ENCODE measurements at regions not wholly inside any gene's neighbourhood (a gene's known extent, or its start where the extent isn't known, plus 50 kb on each side); places are given as distances from the start of the nearest gene placed in this dataset.

DNA sequence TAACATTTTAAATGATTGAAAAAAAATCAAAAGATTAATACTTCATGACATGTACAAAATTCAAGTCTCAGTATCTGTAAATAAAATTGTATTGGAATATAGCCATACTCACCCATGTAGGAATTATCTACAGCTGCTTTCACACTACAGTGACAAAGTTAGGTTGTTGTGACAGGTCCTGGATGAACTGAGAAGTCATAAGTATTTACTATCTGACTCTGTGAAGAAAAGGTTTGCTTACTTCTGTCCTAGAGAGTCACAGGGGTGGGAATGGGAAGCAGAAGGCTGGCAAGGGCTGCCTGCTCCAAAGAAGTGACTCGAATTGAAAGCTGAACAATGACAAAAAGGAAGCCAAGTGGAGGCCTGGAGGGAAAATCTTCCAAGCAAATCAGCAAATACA lies 155.2 kb downstream of the SLC30A10 start:
- no peak for DNase-seq (ENCODE audit: low spot score)

GRCh38 chr1:219772265-219773036 lies 155.9 kb downstream of the SLC30A10 start:
- DNase-seq (ENCODE audit: low spot score), result no peak

- no peak for DNase-seq (ENCODE audit: low spot score)
These were observed 157.3 kb downstream of the SLC30A10 start for GRCh38 chr1:219771080-219771479.

GRCh38 chr1:219763321-219763720 lies 150.4 kb upstream of the ZC3H11B start:
- no peak for DNase-seq (ENCODE audit: low spot score)

- no peak for DNase-seq (ENCODE audit: low spot score)
These were observed 148.4 kb upstream of the ZC3H11B start for GRCh38 chr1:219761208-219761860.

- DNase-seq (ENCODE audit: low spot score), result no peak
These were observed 146.2 kb upstream of the ZC3H11B start for GRCh38 chr1:219759095-219759494.

DNA sequence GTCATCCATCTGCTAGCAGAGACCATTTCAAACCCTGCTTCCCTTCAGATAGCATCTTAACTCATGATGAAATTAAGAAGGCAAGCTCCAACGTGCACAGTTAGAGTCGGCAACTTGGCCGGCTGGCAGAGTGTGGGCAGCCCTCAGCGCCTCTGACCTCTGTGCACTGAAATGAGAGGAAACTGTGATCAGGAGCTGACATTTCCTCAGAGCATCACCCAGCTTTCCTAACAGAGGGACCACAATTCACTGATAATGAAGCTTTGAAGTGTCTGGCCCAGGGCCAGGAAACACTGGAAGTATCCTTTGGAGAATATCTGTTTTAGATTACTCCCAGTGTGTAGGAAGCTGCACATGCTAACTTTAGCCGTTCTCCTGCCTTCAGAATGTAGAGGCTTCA lies 145.0 kb upstream of the ZC3H11B start:
- no peak for DNase-seq (ENCODE audit: low spot score)

DNA sequence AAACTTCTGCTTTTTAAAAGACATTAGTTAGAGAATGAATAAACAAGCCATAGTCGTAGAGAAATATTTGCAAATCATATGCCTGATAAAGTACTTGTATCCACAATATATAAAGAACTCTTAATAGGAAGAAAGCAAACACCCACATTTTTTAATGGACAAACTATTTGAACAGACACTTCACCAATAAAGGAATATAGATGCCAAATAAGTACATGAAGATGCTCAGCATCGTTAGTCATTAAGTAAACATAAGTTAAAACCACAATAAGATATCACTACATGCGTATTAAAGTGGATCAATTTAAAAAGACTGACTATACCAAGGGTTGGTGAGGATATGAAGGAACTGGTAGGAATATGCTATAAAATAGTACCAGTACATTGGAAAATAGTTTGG lies 142.3 kb upstream of the ZC3H11B start:
- no peak for DNase-seq (ENCODE audit: low spot score)

DNA sequence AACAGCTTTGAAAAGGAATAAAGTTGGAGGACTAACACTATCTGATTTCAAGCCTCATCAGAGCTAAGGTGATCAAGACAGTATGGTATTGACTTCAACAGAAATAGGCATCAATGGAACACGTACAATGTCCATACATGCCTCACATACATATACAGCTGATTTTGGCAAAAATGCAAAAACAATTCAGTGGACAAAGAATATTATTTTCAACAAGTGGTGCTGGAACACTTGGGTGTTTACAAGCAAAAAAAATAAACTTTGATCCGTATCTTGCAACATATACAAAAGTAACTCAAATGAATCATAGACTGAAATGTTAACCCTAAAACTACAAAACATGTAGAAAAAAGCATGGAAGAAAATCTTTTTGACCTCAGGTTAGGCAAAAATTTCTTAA lies 141.9 kb upstream of the ZC3H11B start:
- DNase-seq (ENCODE audit: low spot score), result no peak

DNA sequence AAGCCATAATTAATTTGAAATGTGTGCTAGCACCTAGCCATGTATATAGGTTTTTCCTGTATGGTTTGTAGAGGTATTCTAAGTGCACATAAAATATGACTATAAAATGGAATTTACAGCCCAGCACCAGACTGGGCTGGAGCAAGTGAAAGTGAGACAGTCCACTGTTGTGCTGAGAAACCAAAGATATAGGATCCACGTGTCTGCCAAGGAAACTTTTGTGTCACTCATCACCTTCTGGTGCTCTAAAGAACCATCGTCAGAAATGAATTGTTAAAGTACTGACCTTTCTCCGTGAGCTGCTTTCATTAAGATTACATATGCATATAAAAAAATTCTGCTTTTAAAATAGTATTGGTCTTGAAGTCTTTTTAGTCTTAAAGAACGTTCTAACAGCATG lies 141.0 kb upstream of the ZC3H11B start:
- no peak for DNase-seq (ENCODE audit: low spot score)

- DNase-seq (ENCODE audit: low spot score), result no peak
These were observed 139.7 kb upstream of the ZC3H11B start for GRCh38 chr1:219752645-219753044.

- DNase-seq (ENCODE audit: low spot score), result no peak
These were observed 139.1 kb upstream of the ZC3H11B start for GRCh38 chr1:219751870-219752507.

DNA sequence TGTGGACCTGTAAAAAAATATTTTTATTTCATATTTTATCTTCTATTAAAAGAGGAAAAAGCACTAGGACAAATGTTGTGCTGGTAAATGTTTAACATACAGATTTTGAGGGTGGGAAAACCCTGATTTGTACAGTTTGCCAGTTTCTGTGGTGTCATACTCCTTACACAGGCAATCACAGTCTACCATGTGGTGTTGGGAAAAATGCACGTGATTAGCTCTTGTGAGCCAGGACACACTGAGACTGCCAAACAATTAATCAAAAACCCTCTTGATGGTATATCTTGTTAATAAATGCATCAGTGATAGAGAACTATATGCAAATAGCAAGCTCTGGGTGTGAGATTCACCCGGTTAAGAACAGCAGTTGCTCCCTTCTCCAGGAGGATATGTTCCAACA lies 136.5 kb upstream of the ZC3H11B start:
- DNase-seq (ENCODE audit: low spot score), result no peak

- DNase-seq (ENCODE audit: low spot score), result no peak
These were observed 133.2 kb upstream of the ZC3H11B start for GRCh38 chr1:219746141-219746540.

GRCh38 chr1:219744652-219745469 lies 132.0 kb upstream of the ZC3H11B start:
- no peak for DNase-seq (ENCODE audit: low spot score)

DNA sequence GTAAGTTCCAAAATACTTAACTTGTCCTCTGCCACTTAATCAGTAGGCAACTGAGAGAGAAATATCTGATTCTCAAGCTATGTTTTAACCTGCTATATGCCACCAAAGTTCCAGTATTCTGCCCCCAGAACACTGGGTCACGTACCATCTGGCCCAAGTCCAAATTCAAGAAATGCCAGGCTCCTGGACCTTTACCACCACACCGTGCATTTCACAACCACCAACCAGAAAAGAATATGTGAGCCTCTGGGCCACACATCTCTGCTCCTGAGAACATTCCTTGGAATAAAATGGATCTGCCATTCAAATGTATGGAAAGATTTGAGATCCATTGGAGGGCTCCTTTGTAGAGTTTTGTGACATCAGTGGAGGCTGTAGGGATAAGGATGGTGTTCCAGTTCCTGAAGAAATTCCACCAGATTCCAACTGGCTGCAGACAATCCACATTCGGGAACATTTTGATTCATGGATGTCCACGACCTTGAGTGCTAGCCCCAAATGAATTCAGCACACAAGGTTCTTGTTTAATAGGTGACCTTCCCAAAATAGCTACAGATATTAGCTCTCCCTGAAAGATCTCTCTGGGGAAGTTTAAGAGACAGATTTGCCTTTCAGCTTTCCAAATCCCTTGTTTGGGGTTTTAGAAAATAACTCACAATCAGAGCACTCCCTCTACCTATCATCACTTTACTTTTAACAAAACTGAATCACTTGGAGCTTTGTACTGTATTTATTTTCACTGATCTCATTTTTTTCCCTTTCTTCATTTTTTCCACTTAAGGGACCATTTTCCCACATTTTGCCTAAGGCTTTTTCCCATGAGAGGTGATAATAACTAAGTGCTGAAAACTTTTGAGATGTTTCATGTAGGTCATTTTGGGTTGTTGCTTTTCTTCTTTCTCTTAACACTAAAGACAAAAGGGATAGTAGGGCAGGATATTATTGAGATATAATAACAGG lies 128.4 kb upstream of the ZC3H11B start:
- no peak for DNase-seq (ENCODE audit: low spot score)

DNA sequence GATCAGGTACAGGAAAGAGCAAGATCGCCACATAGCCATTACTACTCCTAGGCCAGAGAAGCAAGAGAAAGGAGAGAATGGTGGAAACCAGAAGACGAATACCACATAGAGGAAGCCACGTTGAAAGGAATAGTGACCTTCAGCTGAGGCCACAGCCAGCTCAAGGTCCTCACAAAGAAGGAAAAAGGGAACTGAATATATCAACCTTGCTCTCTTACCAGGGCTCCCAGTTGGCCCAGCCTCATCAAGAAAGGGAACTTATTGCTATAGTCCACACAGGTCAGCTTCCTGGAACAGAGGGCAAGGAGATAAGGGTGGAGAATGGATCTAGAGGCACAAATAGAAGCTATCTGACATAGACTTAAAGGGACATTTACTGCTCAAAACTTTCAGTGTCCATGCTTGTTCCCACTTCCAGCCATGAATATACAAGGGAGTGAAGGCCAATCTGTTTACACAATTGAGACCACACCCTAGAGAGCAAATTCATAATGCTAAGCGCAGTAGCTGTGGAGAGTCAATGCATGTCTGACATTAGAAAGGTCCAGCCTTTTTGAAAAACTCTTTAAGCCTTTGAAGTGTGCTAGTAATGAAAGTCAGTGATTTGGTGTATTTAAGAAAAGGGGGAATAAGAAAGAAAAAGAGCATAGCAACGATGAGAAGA lies 120.7 kb upstream of the ZC3H11B start:
- DNase-seq (ENCODE audit: low spot score), result no peak

DNA sequence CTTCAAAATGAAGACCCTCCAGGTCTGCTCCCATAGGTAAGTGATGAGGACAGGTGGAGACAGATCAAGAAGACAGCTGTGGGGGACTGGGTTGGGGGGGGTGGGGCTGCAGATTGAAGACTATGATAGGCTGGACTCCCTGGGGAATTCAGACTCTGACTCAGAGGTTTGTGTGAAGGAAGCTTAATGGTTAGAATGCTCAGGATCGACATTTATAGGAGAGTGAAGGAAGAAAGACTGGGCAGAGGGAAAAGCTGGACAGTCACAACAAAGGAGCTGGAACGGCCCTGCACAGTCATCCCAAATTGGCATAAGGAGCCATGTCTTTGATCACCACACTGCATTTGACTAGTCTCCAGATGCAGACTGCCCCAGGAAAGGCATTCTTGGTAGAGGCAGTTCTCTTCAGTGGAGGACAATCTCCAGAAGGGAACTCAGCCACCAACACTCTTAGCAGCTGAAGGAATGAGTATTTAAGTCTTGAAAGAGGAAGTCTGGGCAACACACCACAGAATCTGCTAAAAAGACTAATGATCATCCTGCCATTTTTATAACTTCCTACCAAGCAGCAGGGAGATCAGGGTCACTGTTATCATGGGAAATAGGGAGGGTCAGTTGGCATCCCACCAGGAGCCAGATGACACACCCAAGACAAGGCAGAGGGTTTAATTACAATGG lies 120.0 kb upstream of the ZC3H11B start:
- DNase-seq (ENCODE audit: low spot score), result no peak

DNA sequence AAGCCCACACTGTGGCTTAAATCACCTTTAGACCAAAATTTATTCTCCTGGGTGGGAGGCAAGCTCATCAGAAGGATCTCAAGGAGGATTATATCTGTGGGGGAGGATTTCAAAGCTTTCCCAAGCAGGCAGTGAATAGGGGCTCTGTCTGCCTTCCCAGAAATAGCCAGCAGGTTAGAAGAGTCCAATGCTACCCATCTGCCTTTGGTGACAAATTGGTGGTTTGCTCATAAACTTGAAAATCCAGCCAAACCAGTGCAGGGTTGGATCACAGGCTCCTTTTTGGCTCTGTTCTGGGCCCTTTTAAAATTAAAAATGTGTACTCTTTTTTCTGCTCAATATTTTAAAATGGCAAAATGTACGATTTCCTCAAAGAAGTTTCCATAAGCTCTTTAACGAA lies 118.9 kb upstream of the ZC3H11B start:
- DNase-seq (ENCODE audit: low spot score), result no peak
